Cardiac muscle cell (in vitro differentiated cells and primary cell): ENCODE measurements at regions not wholly inside any gene's neighbourhood (a gene's known extent, or its start where the extent isn't known, plus 50 kb on each side); places are given as distances from the start of the nearest gene placed in this dataset.
A peak's percentile ranks its signal among the peaks of the same experiment; 100 is the strongest.

Experiments
- DNase-seq, 2 donors: peaks; one replicate each; pipeline versions ENCODE4 v3.0.0 to v3.0.0-alpha.2; 2010 to 2017; ENCODE audit warnings: low read depth in 1 of 2, low spot score in 1 of 2
- H3K27ac ChIP-seq: fragments of 200-600 bp; sonication (generic); 2 replicates; pipeline ENCODE4 v1.5.1; 2016
- H3K27me3 ChIP-seq: fragments of 200-600 bp; sonication (generic); 2 replicates; pipeline ENCODE4 v1.6.0; 2016; ENCODE audit warnings: control low read depth
- H3K36me3 ChIP-seq: fragments of 200-600 bp; sonication (generic); 2 replicates; pipeline ENCODE4 v1.5.1; 2016; ENCODE audit warnings: control low read depth
- H3K4me1 ChIP-seq: fragments of 200-600 bp; sonication (generic); 2 replicates; pipeline ENCODE4 v1.8.1; 2017; ENCODE audit warnings: low read depth, mild to moderate bottlenecking, mixed run types
- H3K4me3 ChIP-seq: fragments of 200-600 bp; sonication (generic); 2 replicates; pipeline ENCODE4 v1.5.1; 2016; ENCODE audit warnings: mild to moderate bottlenecking
- H3K9me3 ChIP-seq: fragments of 200-600 bp; sonication (generic); 2 replicates; pipeline ENCODE4 v1.5.1; 2017; ENCODE audit warnings: low read depth, mild to moderate bottlenecking, control low read depth
- CTCF ChIP-seq: IDR thresholded peaks from 2 replicates; pipeline ENCODE4 v1.5.1; 2012; ENCODE audit warnings: low read depth, mild to moderate bottlenecking, low read length

GRCh38 chr3:171944118-171945016 lies 95.0 kb upstream of the FNDC3B start:
- Histone ChIP-seq H3K27ac (peak overlapping the region; percentile 24), H3K36me3 (no peaks in the 10 kb centered on the region), H3K4me1 (peaks cover 6% of the 10 kb centered on the region), H3K9me3 (no peaks in the 10 kb centered on the region), H3K4me3 (no peak overlapping the region), H3K27me3 (no peaks in the 10 kb centered on the region)
- TF ChIP-seq CTCF, result no peak
- DNase-seq, result peak; percentile 37 to 70

GRCh38 chr3:171948674-171949073 lies 90.7 kb upstream of the FNDC3B start:
- Histone ChIP-seq H3K27me3 (no peaks in the 10 kb centered on the region), H3K9me3 (no peaks in the 10 kb centered on the region), H3K4me1 (peaks cover 19% of the 10 kb centered on the region), H3K4me3 (no peak overlapping the region), H3K27ac (no peak overlapping the region), H3K36me3 (no peaks in the 10 kb centered on the region)
- no peak for TF ChIP-seq CTCF
- no peak for DNase-seq

GRCh38 chr3:171949554-171949953 lies 89.8 kb upstream of the FNDC3B start:
- no peak for TF ChIP-seq CTCF
- no peak overlapping the region for H3K27ac ChIP-seq
- no peaks in the 10 kb centered on the region for H3K9me3 ChIP-seq
- no peaks in the 10 kb centered on the region for H3K36me3 ChIP-seq
- H3K4me3 ChIP-seq, result no peak overlapping the region
- H3K27me3 ChIP-seq, result no peaks in the 10 kb centered on the region
- no peak for DNase-seq
- peaks cover 19% of the 10 kb centered on the region for H3K4me1 ChIP-seq

- no peak overlapping the region for H3K4me3 ChIP-seq
- H3K36me3 ChIP-seq, result no peaks in the 10 kb centered on the region
- H3K9me3 ChIP-seq, result no peaks in the 10 kb centered on the region
- peaks cover 14% of the 10 kb centered on the region for H3K4me1 ChIP-seq
- peak; percentile 23 to 25 for DNase-seq
- peak overlapping the region; percentile 50 for H3K27ac ChIP-seq
- TF ChIP-seq CTCF, result no peak
- H3K27me3 ChIP-seq, result no peaks in the 10 kb centered on the region
Observed at GRCh38 chr3:171950373-171950772, 89.0 kb upstream of the FNDC3B start.

- no peak for TF ChIP-seq CTCF
- Histone ChIP-seq H3K4me3 (no peak overlapping the region), H3K9me3 (no peaks in the 10 kb centered on the region), H3K27me3 (no peaks in the 10 kb centered on the region), H3K4me1 (peaks cover 14% of the 10 kb centered on the region), H3K36me3 (no peaks in the 10 kb centered on the region), H3K27ac (no peak overlapping the region)
- DNase-seq, result no peak
Observed at GRCh38 chr3:171951597-171951996, 87.8 kb upstream of the FNDC3B start.
